Umbilical cord (tissue), 1 donor: ENCODE measurements at regions not wholly inside any gene's neighbourhood (a gene's known extent, or its start where the extent isn't known, plus 50 kb on each side); places are given as distances from the start of the nearest gene placed in this dataset.
"Not testable (repeated sequence)": the region's sequence is repeated elsewhere in the genome, so short reads cannot be mapped to it uniquely, and the experiment has no call there.

Experiments
- DNase-seq: peaks from one replicate; pipeline ENCODE4 v3.0.0-alpha.2; 2015; ENCODE audit warnings: low spot score

DNA sequence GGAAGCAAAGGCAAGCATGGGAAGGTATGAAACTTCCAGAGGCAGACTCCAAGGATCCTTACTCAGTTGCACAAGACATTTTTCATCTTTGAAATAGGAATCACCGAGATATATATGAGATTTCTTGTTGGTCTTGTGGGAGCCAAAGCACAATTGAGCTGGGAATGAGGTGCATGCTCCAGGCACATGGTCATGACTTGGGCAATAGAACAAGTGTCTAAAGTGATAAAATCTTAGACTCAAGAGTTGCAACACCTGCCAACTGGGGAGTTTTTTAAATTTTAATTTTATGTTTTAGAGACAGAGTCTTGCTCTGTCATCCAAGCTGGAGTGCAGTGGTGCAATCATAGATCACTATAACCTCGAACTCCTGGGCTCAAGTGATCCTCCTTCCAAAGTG is 169.5 kb upstream of the ADCY1 start:
- DNase-seq: no peak

DNA sequence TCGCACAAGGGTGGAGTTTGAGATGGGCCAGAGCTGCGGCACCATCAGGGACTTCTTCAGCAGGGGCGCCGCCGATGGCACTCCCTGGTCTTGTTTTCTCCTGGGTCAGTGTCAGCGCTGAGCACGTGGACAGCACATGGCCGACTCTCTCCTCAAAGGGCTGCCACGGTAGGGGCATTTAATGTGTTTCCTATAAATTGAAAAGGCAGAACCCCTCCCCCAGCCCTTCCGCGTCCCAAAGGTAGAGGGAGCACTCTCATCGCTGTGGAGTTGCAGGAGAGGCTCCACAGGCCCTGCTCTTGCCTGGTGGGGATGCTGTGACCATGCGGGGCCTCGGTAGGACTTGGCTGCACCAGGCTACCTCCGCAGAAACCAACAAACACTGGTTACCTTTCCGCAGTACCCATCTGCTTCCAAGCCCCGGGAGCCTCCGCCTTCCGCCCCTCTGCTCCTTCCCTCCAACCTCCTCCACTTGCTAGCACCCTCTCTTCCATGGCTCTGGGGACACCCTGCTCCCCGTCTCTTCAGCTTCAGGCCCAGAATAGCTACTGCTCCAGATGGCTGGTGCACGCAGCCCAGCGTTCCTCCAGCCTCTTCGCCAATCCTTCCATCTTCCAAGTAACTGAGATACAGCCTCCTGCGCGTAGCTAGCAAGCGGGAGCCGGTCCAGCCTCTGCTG is 166.3 kb upstream of the ADCY1 start:
- DNase-seq: no peak

GRCh38 chr7:45408409-45408737 is 165.8 kb upstream of the ADCY1 start:
- DNase-seq: no peak

- DNase-seq: no peak
Measured at GRCh38 chr7:45410893-45411292, 163.3 kb upstream of the ADCY1 start.

DNA sequence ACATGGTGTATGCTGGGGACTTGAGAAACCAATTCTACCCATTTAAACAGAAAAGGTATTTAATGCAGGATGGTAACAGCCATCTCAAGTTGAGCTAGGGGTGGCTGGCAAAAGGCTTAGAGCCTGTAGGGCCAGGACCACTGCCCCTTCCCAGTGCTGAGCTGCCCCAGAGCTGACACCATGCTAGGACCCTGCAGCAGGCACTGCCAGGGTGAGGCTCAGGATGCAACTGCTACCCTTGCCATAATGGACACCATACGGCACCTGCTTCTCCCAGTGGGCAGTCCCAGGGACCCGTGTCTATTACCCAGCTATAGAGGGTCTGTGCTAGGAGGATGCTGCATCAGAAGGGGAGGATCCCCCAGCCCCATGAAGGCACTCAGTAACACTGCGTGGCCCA is 160.7 kb upstream of the ADCY1 start:
- no peak for DNase-seq

GRCh38 chr7:45414226-45414625 is 159.9 kb upstream of the ADCY1 start:
- no peak for DNase-seq

GRCh38 chr7:45415265-45415664 is 158.9 kb upstream of the ADCY1 start:
- DNase-seq: no peak

GRCh38 chr7:45416846-45417245 is 157.3 kb upstream of the ADCY1 start:
- DNase-seq: no peak

GRCh38 chr7:45417268-45417667 is 156.9 kb upstream of the ADCY1 start:
- DNase-seq: no peak

- no peak for DNase-seq
Measured at GRCh38 chr7:45417735-45418134, 156.4 kb upstream of the ADCY1 start.

DNA sequence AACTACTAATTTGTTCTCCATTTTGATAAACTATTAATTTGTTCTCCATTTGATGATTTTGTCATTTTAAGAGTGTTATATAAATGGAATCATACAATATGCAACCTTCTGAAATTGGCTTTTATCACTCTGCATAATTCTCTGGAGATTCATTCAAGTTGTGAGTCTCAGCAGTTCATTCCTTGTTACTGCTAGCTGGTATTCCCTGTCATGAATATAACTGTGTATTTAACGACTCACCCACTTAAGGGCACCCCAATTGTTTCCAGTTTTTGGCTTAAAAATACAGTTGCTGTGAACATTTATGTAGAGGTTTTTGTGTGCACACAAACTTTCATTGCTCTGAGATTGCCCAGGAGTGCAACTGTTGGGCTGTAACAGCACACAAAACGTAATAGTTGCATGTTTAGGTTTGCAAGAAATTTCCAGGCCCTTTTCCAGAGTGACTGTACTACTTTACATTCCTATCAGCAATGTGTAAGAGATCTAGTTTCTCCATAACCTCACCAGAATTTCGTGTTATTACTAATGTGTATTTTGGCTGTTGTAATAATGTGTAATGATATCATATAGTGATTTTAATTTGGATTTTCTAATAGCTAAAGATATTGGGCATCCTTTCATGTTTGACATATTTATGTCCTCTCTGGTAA is 153.2 kb upstream of the ADCY1 start:
- DNase-seq: peak; percentile 50

DNA sequence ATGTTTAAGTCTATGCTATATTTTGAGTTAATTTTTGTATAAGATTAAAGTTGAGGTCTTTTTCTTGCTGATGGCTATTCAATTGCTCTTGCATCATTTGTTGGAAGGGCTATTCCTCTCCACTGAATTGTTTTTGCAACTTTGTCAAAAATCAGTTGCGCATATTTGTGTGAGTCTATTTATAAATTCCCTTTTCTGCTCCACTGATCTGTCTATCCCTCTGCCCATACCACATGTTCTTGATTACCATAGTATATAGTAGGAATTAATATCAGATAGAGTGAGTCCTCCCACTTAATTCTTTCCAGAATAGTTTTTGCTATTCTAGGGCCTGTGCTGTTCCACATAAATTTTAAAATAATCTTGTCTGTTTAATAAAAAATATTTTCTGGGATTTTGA is 152.4 kb upstream of the ADCY1 start:
- DNase-seq: no peak

GRCh38 chr7:45430397-45430796 is 143.8 kb upstream of the ADCY1 start:
- DNase-seq: no peak

GRCh38 chr7:45434167-45434784 is 139.9 kb upstream of the ADCY1 start:
- no peak for DNase-seq

GRCh38 chr7:45435131-45435530 is 139.0 kb upstream of the ADCY1 start:
- DNase-seq: no peak

DNA sequence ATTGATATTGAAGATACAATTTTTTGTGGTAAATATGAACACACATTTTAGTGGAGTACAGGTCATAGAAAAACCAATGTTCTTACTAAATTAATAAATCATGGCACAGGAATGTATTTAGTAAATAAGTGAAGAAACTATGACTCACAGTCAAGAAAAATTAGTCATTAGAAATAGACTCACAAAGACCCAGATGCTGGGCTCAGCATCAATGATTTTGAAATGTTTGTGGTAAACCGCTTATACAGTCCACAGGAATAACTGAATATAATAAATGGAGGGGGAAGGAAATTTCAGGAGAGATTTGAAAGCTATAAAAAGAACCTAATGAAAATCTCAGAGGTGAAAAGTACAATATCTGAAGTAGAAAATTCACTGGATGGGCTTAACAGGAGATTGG is 138.3 kb upstream of the ADCY1 start:
- no peak for DNase-seq

GRCh38 chr7:45440776-45441175 is 133.4 kb upstream of the ADCY1 start:
- DNase-seq: not testable (repeated sequence)

DNA sequence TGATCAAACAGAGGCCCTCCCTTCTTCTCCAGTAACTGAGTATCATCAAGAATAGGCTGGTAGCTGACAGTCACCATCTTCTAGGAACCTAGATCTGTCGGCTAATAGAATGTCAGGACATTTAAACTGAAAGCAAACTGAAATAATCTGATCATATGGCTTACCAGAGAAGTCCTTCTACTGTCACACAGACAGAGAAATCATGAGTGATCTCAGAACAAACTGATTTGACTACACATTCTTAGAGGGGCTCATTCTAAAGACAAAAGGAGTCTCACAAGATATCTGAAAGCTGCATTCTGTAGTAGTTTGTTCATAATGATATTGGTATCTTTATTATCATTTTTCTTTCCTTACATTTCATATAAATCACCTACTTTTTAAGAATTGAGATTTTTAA is 130.9 kb upstream of the ADCY1 start:
- DNase-seq: no peak

GRCh38 chr7:45446195-45446944 is 127.8 kb upstream of the ADCY1 start:
- DNase-seq: no peak

GRCh38 chr7:45447296-45447695 is 126.9 kb upstream of the ADCY1 start:
- no peak for DNase-seq

DNA sequence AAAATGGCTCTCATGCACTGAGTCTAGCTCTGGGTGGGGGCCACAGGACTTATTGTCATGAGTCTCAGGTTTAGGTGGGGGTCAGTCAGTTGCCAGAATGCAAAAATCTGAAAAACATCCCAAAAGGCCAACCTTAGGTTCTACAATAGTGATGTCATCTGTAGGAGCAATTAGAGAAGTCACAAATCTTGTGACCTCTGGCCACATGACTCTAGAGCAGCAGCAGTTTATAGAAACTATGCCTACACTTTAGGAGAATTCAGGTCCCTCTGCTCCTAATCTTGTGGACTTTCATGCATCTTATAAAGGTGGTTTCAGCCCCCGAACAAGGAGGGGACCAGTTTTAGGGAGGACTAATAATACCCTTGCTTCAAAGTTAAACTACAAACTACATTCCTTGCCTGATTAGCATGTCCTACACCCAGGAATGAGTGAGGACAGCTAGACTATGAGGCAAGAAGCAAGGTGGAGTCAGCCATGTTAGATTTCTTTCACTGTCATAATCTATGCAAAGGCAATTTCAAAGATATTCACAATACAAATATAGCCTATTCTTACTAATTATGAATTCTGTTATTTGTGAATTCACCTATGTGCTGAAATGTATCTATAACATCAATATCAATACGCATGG is 123.5 kb upstream of the ADCY1 start:
- no peak for DNase-seq

GRCh38 chr7:45451342-45452035 is 122.7 kb upstream of the ADCY1 start:
- no peak for DNase-seq
